ENCODE measurements at regions not wholly inside any gene's neighbourhood (a gene's known extent, or its start where the extent isn't known, plus 50 kb on each side); places are given as distances from the start of the nearest gene placed in this dataset.

DNA sequence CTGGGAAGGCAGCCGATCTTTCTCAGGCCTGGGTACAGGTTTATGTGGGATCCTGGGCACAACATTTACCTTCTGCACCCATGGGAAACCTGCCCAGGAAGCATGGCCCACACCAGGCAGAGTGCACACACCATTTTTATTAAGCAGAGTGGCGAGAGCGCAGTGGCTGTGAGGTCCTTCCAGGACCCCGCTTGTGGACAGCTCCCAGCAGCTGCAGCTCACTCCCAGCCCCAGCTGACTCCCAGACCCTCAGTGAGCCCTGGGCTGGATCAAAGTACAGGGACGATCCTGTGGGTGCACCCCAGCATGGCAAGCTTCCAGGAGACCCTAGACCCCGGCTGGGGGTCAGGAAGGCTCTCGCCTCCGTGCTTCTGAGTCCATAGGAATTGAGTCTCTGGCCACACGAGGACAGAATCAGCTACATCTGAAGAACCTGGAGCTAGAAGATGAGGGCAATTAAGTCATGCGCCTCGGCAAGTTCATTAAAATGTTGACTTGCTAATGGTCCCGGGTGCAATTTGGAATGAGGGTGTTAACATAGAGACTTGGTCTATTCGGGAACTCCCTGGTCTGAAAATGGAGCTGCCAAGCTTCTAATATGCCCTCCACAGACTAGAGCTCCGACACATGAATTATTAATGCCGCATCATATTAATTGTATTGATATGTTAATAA is 65.4 kb upstream of the SLCO4A1 start (continued):
- TF ChIP-seq DZIP1 (CRISPR knock-in tag; IDR thresholded peaks at IDR 0.05) (no peak), MXD3 (CRISPR knock-in tag; IDR thresholded peaks at IDR 0.05) (0 out of 2 replicates have a peak, but pooled peaks have one; percentile 48), IKZF5 (CRISPR knock-in tag; IDR thresholded peaks at IDR 0.05) (peak; percentile 51; the same call in 1 of the 2 replicates), SP1 (IDR thresholded peaks at IDR 0.05) (no peak), SP1 (CRISPR knock-in tag; IDR thresholded peaks at IDR 0.05) (no peak), SNRNP70 (IDR thresholded peaks at IDR 0.05; ENCODE audit: low read depth, low read length) (no peak), CCAR2 (optimal IDR thresholded peaks at IDR 0.05; ENCODE audit: low read depth, low read length) (no peak), POLR2AphosphoS5 (IDR thresholded peaks at IDR 0.05; ENCODE audit: low read depth, low read length) (no peak), PBX2 (CRISPR knock-in tag; IDR thresholded peaks at IDR 0.05) (no peak), GABPB1 (CRISPR knock-in tag; IDR thresholded peaks at IDR 0.05) (no peak), ZNF569 (CRISPR knock-in tag; IDR thresholded peaks at IDR 0.05; ENCODE audit: borderline replicate concordance) (no peak), ZNF234 (CRISPR knock-in tag; conservative IDR thresholded peaks at IDR 0.05) (no peak), HIC2 (CRISPR knock-in tag; IDR thresholded peaks at IDR 0.05; ENCODE audit: low read depth) (no peak)
- TF ChIP-seq, protein P1, sequence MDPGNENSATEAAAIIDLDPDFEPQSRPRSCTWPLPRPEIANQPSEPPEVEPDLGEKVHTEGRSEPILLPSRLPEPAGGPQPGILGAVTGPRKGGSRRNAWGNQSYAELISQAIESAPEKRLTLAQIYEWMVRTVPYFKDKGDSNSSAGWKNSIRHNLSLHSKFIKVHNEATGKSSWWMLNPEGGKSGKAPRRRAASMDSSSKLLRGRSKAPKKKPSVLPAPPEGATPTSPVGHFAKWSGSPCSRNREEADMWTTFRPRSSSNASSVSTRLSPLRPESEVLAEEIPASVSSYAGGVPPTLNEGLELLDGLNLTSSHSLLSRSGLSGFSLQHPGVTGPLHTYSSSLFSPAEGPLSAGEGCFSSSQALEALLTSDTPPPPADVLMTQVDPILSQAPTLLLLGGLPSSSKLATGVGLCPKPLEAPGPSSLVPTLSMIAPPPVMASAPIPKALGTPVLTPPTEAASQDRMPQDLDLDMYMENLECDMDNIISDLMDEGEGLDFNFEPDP (CRISPR knock-in tag; conservative IDR thresholded peaks at IDR 0.05), result no peak
- TF ChIP-seq, protein P2, sequence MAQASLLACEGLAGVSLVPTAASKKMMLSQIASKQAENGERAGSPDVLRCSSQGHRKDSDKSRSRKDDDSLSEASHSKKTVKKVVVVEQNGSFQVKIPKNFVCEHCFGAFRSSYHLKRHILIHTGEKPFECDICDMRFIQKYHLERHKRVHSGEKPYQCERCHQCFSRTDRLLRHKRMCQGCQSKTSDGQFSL (CRISPR knock-in tag; IDR thresholded peaks at IDR 0.05), result no peak
- TF ChIP-seq, protein P3, sequence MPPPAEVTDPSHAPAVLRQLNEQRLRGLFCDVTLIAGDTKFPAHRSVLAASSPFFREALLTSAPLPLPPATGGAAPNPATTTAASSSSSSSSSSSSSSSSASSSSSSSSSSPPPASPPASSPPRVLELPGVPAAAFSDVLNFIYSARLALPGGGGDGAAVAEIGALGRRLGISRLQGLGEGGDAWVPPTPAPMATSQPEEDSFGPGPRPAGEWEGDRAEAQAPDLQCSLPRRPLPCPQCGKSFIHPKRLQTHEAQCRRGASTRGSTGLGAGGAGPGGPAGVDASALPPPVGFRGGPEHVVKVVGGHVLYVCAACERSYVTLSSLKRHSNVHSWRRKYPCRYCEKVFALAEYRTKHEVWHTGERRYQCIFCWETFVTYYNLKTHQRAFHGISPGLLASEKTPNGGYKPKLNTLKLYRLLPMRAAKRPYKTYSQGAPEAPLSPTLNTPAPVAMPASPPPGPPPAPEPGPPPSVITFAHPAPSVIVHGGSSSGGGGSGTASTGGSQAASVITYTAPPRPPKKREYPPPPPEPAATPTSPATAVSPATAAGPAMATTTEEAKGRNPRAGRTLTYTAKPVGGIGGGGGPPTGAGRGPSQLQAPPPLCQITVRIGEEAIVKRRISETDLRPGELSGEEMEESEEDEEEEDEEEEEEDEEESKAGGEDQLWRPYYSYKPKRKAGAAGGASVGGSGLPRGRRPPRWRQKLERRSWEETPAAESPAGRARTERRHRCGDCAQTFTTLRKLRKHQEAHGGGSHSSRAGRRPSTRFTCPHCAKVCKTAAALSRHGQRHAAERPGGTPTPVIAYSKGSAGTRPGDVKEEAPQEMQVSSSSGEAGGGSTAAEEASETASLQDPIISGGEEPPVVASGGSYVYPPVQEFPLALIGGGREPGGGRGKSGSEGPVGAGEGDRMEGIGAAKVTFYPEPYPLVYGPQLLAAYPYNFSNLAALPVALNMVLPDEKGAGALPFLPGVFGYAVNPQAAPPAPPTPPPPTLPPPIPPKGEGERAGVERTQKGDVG (CRISPR knock-in tag; IDR thresholded peaks at IDR 0.05; ENCODE audit: borderline replicate concordance), result no peak

Measured in HepG2 (cell line).